ENCODE measurements at regions not wholly inside any gene's neighbourhood (a gene's known extent, or its start where the extent isn't known, plus 50 kb on each side); places are given as distances from the start of the nearest gene placed in this dataset.
"Not testable (repeated sequence)": the region's sequence is repeated elsewhere in the genome, so short reads cannot be mapped to it uniquely, and the experiment has no call there.

DNA sequence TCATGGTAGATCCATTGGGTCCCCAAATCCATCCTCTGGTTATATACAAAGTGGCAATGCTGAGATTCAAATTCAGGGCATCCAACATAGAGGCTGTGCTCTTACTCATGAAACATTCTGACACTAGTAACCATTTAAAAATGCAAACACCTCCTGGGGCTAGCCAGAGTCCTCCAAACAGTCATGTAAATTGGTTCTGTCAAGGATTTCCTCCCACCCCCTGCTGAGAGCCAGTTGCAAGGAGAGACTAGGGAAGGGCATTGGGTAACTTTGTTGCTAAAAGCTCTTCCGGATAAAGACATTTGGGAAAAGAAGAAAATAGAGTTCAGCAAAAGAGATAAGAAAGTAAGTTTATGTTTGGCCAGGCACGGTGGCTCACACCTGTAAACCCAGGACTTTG, 58.3 kb downstream of the ART5 start:
- H3K36me3 Mint-ChIP-seq (ENCODE audit: low read depth); H3K9me3 Mint-ChIP-seq; H3K27ac Mint-ChIP-seq; intact Hi-C loops (cut with micrococcal nuclease); H3K4me3 Mint-ChIP-seq: not testable (repeated sequence)
- H3K27me3 Mint-ChIP-seq, result peaks cover 68% of the 10 kb centered on the region
- H3K4me1 Mint-ChIP-seq (ENCODE audit: low read depth), result peaks cover 11% of the 10 kb centered on the region

DNA sequence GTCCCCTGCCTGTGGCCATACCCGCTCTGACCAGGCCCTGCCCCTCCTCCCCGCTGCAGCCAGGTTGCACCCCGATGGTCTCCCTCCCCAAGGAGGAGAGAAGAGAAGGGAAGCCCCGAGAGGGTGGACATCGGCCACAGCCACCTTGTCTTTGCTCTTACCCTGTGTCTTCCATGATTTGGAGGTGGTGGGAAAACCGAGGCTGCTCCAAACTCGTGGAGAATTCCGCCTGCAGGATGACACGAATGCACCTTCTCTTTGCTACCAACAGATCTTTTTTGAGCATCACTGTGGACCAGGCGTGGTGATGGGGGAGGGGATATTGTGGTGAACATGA, 60.4 kb downstream of the ART5 start:
- H3K4me3 Mint-ChIP-seq, result peak overlapping the region; percentile 71
- intact Hi-C loops (cut with micrococcal nuclease); H3K36me3 Mint-ChIP-seq (ENCODE audit: low read depth); H3K27ac Mint-ChIP-seq; H3K9me3 Mint-ChIP-seq: not testable (repeated sequence)
- H3K27me3 Mint-ChIP-seq, result peaks cover 69% of the 10 kb centered on the region
- H3K4me1 Mint-ChIP-seq (ENCODE audit: low read depth), result peaks cover 11% of the 10 kb centered on the region

DNA sequence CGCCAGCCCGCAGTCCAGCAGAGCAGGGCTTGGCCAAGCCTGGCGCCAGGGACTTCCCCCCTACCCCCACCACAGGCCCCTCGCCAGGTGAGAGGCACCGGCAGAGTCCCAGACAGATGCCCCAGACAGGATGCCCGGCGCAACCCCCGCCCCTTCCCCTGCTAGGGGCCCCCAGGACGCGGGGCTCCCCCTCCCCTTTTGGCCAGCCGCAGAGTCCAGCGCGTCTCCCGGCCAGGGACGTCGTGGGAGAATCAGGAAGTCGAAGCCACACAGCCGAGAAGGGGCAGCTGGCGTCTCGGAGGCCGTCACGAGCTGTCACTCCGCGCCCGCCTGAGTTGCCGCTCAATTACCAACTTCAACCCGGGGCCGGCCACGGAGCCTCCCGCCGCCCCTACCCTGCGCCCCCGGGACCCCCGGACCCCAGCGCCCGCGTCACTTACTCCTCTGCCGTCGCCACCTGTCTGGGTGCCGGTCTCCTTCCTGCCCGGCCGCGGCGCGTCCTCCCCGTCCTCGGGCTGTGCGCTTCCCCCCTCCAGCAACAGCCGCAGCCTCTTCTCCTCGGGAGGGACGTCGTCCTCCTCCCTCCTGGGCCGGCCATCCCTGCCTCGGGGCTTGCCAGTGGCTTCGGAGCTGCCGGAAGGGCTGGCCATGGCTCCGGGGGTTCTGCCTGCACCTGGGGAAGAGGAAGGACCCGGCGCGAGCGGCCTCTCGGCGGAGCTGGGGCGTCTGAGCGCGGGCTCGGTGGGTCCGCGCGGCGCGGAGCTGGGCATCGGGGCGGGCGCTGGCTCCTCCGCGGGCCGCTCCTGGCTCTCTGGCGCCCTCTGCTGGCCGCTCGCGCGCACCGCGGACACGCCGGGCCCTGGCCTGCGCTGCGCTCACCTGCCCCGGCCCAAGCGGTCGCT, 61.1 kb downstream of the ART5 start:
- Mint-ChIP-seq H3K4me3 (peak overlapping the region; percentile 71), H3K27me3 (peaks cover 73% of the 10 kb centered on the region), H3K4me1 (ENCODE audit: low read depth) (peaks cover 11% of the 10 kb centered on the region)
- H3K36me3 Mint-ChIP-seq (ENCODE audit: low read depth); intact Hi-C loops (cut with micrococcal nuclease); H3K27ac Mint-ChIP-seq; H3K9me3 Mint-ChIP-seq: not testable (repeated sequence)

DNA sequence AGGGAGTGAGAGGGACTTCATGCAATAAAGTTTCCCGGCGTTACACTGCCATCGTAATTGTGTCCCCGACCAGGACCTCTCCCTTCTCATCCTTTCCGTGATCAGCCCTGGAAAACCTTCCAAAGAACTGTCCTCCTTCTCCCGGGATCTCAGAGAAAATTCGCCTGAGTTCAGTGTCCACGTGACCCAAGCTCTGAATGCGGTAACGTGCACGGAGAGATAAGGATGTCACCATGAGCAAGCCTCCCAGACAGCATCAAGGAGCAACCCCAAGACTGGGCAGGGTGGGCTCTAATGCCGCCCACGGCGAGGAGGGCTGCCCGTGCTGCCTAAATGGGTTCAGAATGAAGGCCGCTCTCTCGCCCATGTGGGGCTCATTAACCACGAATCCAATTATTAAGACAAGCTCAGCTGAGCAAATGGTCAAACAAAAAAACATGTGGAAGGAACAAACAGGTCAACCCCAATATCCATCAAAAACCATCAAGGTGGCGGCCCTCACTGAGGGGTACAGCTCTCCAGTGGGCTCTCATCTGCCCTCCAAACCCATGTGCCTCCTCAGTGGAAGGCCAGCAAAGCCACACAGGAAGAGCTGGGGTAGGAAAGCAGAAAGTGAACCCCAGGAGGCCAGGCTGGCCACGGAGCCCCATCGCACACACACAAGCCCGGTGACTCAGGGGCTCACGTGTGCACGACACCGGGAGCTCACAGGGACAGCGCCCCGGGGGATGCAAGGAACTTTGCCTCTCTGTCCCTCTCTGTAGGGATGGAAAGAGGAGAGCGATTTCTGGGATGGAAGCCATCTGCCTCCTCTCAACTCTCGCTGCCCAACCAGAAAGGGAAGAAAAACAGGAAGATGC, 62.0 kb downstream of the ART5 start:
- H3K27me3 Mint-ChIP-seq, result peaks cover 68% of the 10 kb centered on the region
- H3K9me3 Mint-ChIP-seq; H3K36me3 Mint-ChIP-seq (ENCODE audit: low read depth); H3K4me3 Mint-ChIP-seq; H3K27ac Mint-ChIP-seq; intact Hi-C loops (cut with micrococcal nuclease): not testable (repeated sequence)
- H3K4me1 Mint-ChIP-seq (ENCODE audit: low read depth), result peaks cover 11% of the 10 kb centered on the region

DNA sequence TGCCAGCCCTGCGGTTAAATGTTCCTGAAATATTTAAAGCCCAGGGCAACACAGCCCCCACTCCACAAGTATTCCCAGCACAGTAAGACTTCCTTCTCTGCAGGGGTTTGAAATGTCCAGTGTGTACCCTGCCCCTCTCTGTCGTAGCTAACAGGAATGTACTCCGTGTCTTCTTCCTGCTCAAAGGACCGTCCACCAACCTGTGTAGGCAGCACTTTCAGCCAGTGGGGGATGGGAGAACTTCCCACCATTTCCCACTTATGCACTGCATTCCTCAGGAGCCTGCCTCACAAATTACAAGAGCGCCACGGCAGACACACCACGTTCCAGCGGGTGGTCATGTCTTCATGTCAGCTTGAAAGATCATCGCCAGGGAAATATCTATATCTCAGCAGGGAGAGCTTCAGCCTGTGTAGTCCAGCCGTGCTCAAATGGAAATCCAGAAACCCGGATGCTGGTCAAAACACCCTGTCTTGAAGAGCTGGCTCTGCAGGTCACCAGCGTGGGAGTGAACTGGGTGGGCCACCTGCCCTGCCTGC, 65.7 kb downstream of the ART5 start:
- H3K4me1 Mint-ChIP-seq (ENCODE audit: low read depth); H3K36me3 Mint-ChIP-seq (ENCODE audit: low read depth); H3K4me3 Mint-ChIP-seq; H3K27ac Mint-ChIP-seq; intact Hi-C loops (cut with micrococcal nuclease); H3K9me3 Mint-ChIP-seq: not testable (repeated sequence)
- peaks cover 47% of the 10 kb centered on the region for H3K27me3 Mint-ChIP-seq

DNA sequence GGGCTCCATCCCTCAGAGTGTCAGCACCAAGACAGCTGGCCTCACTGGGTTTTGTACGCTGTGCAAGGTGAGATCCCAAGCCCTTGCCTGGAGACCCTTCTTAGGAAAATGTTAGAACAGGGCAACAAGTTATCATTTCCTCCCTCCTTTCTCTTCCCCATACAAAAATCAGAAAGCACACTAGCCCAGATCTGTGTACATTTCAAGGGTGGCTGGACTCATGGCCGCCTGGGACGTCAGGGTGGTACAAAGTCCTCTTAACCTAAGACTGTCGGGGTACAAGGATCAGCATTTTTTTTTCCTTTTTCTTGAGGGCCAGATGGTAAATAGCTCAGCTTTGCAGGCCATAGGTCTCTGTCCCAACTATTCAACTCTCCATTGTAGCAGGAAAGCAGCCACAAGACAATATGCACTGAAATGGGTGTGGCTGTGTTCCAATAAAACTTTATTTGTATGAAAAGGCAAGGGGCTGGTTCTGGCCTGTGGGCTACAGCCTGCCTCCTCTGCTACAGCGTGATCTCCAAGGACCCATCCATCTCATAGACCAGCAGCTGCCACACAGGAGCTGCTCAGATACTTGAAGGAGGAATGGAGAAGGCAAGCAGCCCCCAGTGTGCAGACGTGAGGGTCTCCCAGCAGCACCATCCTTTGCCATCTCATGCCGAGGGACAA, 68.7 kb downstream of the ART5 start:
- H3K4me3 Mint-ChIP-seq; H3K27ac Mint-ChIP-seq; H3K36me3 Mint-ChIP-seq (ENCODE audit: low read depth); intact Hi-C loops (cut with micrococcal nuclease); H3K4me1 Mint-ChIP-seq (ENCODE audit: low read depth); H3K9me3 Mint-ChIP-seq: not testable (repeated sequence)
- H3K27me3 Mint-ChIP-seq, result peaks cover 22% of the 10 kb centered on the region

DNA sequence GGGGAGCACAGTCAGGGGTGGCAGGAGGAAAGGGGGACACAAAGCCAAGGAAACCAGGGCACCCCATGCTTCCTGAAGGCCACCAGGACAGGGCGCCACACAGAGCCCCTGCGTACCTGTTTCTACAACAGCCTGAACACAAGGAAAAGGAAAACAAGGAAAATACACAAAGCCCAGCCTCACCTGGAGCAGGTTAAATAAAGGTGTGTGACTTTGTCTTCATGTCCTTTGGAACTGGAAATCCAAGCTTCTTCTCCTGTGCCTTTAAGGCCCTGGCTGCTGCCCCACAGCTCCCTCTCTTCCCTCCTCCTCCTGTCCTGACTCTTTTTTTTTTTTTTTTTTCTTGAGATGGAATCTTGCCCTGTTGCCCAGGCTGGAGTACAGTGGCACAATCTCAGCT, 70.0 kb downstream of the ART5 start:
- H3K36me3 Mint-ChIP-seq (ENCODE audit: low read depth); intact Hi-C loops (cut with micrococcal nuclease); H3K27ac Mint-ChIP-seq: not testable (repeated sequence)

DNA sequence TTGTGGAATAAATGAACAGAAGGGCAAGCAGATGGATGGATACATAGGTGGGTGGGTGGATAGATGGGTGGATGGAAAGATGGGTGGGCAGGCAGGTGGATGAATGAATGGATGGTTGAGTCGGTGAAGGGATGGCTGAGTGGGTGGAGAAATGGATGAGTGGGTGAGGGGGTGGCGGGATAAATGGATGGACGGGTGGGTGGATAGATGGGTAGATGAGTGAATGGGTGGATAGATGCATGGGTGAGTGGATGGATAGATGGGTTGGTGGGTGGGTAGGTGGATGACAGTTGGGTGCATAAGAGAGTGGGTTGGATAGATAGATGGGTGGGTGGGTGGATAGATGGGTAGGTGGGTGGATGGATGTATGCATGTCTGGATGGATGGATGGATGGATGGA, 76.0 kb downstream of the ART5 start:
- H3K4me1 Mint-ChIP-seq (ENCODE audit: low read depth); H3K27ac Mint-ChIP-seq; H3K36me3 Mint-ChIP-seq (ENCODE audit: low read depth); H3K4me3 Mint-ChIP-seq; H3K9me3 Mint-ChIP-seq; intact Hi-C loops (cut with micrococcal nuclease): not testable (repeated sequence)
- H3K27me3 Mint-ChIP-seq, result peaks cover 22% of the 10 kb centered on the region

More for the DNA sequence above, 70.0 kb downstream of the ART5 start:
- not testable (repeated sequence) for H3K4me3 Mint-ChIP-seq; H3K9me3 Mint-ChIP-seq; H3K4me1 Mint-ChIP-seq (ENCODE audit: low read depth)
- peaks cover 18% of the 10 kb centered on the region for H3K27me3 Mint-ChIP-seq

DNA sequence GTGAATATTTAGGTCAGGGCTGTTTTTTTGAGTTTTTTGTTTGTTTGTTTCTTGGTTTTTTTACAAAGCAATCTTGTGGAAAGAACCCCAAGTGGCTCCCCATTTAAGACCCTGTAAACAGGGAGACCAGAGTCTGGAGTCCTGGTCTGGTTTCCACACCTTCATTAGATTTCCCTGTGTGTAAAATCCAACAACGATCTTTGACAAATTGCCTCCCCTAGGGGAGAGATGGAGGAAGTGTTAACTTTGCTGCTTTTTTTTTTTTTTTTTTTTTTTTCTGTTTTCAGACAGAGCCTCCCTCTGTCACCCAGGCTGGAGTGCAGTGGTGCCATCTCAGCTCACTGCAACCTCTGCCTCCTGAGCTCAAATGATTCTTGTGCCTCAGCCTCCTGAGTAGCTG, 77.4 kb downstream of the ART5 start:
- intact Hi-C loops (cut with micrococcal nuclease); H3K9me3 Mint-ChIP-seq; H3K36me3 Mint-ChIP-seq (ENCODE audit: low read depth); H3K4me1 Mint-ChIP-seq (ENCODE audit: low read depth); H3K4me3 Mint-ChIP-seq; H3K27ac Mint-ChIP-seq: not testable (repeated sequence)
- peaks cover 19% of the 10 kb centered on the region for H3K27me3 Mint-ChIP-seq

DNA sequence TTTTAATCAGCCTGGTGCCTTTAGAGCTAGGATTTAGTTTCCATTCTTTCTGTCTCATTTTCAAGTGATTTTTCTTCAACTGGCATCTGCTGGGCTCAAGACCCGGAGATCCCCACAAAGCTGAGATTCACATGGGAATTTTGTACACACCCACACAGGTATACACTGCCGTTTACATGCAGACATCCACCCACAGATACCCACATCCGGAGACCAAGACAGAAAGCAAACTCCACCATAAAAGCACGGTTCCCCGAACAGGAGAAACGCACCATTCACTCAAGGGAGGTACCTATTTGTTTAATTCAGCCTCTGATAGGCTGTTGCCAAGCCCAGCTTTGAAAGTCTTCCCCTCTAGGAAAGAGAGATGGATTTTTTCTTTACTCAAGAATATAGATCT, 87.2 kb downstream of the ART5 start:
- H3K4me1 Mint-ChIP-seq (ENCODE audit: low read depth); H3K36me3 Mint-ChIP-seq (ENCODE audit: low read depth); H3K27me3 Mint-ChIP-seq; intact Hi-C loops (cut with micrococcal nuclease); H3K4me3 Mint-ChIP-seq; H3K27ac Mint-ChIP-seq; H3K9me3 Mint-ChIP-seq: not testable (repeated sequence)

DNA sequence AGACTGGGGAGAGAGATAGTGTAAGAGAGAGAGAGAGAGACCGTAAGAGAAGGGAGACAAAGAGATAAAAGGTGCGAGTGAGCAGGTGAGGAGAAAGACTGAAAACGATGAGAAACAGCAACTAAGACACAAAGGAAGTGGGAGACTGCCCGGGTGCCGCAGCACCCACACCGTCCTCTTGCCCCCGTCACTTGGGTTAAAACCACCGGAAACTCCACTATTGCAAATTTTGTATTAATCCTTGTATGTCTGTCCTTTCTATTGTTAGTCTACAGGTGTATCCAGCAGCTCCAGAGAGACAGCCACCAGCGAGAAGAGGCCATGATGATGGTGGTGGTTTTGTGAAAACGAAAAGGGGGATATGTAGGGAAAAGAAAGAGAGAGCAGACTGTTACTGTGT, 96.8 kb downstream of the ART5 start:
- H3K9me3 Mint-ChIP-seq; H3K27ac Mint-ChIP-seq; H3K4me3 Mint-ChIP-seq; H3K27me3 Mint-ChIP-seq; H3K36me3 Mint-ChIP-seq (ENCODE audit: low read depth); H3K4me1 Mint-ChIP-seq (ENCODE audit: low read depth); intact Hi-C loops (cut with micrococcal nuclease): not testable (repeated sequence)

DNA sequence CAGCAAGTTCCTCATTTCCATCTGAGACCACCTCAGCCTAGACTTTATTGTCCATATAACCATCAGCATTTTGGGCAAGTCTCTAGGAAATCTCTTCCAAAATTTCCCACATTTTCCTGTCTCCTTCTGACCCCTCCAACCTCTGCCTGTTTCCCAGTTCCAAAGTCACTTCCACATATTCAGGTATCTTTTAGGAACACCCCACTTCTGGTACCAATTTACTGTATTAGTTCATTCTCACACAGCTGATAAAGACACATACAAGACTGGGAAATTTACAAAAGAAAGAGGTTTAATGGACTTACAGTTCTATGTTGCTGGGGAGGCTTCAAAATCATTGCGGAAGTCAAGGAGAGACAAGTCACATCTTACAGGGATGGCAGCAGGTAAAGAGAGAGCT, 103.6 kb downstream of the ART5 start:
- H3K4me1 Mint-ChIP-seq (ENCODE audit: low read depth); H3K27ac Mint-ChIP-seq; intact Hi-C loops (cut with micrococcal nuclease); H3K4me3 Mint-ChIP-seq; H3K36me3 Mint-ChIP-seq (ENCODE audit: low read depth); H3K27me3 Mint-ChIP-seq: not testable (repeated sequence)
- H3K9me3 Mint-ChIP-seq, result peaks cover 35% of the 10 kb centered on the region

DNA sequence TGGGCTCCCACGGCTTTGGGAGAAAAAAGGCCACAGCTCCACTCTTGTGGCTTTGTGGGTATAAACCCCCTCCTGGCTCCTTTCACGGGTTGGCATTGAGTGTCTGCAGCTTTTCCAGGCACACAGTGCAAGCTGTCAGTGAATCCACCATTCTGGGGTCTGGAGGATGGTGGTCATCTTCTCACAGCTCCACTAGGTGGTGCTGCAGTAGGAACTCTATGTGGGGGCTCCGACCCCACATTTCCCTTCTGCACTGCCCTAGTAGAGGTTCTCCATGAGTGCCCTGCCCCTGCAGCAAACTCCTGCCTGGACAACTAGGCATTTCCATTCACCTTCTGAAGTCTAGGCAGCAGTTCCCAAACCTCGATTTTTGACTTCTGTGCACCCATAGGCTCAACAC, 104.5 kb downstream of the ART5 start:
- H3K4me3 Mint-ChIP-seq; H3K36me3 Mint-ChIP-seq (ENCODE audit: low read depth); H3K27me3 Mint-ChIP-seq; H3K27ac Mint-ChIP-seq; intact Hi-C loops (cut with micrococcal nuclease); H3K4me1 Mint-ChIP-seq (ENCODE audit: low read depth): not testable (repeated sequence)
- peaks cover 35% of the 10 kb centered on the region for H3K9me3 Mint-ChIP-seq

DNA sequence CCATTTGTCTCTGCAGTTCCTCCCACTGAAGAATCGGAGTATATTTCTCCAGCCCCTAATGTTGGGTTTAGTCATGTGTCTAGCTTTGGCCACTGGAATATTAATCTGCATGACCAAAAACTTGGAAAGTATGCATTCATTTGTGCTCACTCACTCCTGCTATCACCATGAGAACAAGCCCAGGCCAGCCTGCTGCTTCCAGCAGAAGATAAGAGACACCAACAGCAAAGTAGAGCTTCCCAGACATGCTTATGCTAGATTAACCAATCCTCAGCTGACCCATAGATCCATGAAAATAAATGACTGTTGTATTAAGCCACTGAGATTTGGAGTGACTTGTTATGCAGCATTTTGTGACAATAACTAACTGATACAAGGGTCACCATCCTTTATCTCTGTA, 108.8 kb downstream of the ART5 start:
- H3K4me3 Mint-ChIP-seq; H3K27me3 Mint-ChIP-seq; H3K36me3 Mint-ChIP-seq (ENCODE audit: low read depth); intact Hi-C loops (cut with micrococcal nuclease); H3K27ac Mint-ChIP-seq; H3K4me1 Mint-ChIP-seq (ENCODE audit: low read depth): not testable (repeated sequence)
- peaks cover 21% of the 10 kb centered on the region for H3K9me3 Mint-ChIP-seq

Data from dendritic cell treated with granulocyte-macrophage colony-stimulating factor and Interleukin-4, amounts not matched to agents 40 ng/mL and 50 ng/mL, for 4 days (primary cell).